Smooth muscle cell (in vitro differentiated cells): ENCODE measurements at regions not wholly inside any gene's neighbourhood (a gene's known extent, or its start where the extent isn't known, plus 50 kb on each side); places are given as distances from the start of the nearest gene placed in this dataset.
"Not testable (repeated sequence)": the region's sequence is repeated elsewhere in the genome, so short reads cannot be mapped to it uniquely, and the experiment has no call there.

Source experiments
- DNase-seq: peaks from one replicate; lab custom pipeline; 2025; ENCODE audit not compliant: unreplicated experiment; lab: John Stamatoyannopoulos, UW
- H2AFZ ChIP-seq: fragments of 200-600 bp; sonication (generic); 2 replicates; pipeline ENCODE4 v1.6.0; 2016; ENCODE audit warnings: antibody characterized with exemption, low read depth, mild to moderate bottlenecking
- H3F3A ChIP-seq: fragments of 200-600 bp; sonication (generic); 2 replicates; pipeline ENCODE4 v1.6.0; 2017; ENCODE audit warnings: antibody characterized with exemption, low read depth
- H3K27ac ChIP-seq: fragments of 200-600 bp; sonication (generic); 2 replicates; pipeline ENCODE4 v1.5.1; 2016; ENCODE audit warnings: low read depth, mild to moderate bottlenecking
- H3K27me3 ChIP-seq: fragments of 200-600 bp; sonication (generic); 2 replicates; pipeline ENCODE4 v1.6.1; 2016; ENCODE audit warnings: low read depth, mild to moderate bottlenecking
- H3K36me3 ChIP-seq: fragments of 200-600 bp; sonication (generic); 2 replicates; pipeline ENCODE4 v1.5.1; 2016; ENCODE audit warnings: low read depth
- H3K4me1 ChIP-seq: fragments of 200-600 bp; sonication (generic); 2 replicates; pipeline ENCODE4 v1.5.1; 2016; ENCODE audit warnings: low read depth
- H3K4me2 ChIP-seq: fragments of 200-600 bp; sonication (generic); 2 replicates; pipeline ENCODE4 v1.6.0; 2016; ENCODE audit warnings: mild to moderate bottlenecking
- H3K4me3 ChIP-seq: fragments of 200-600 bp; sonication (generic); 2 replicates; pipeline ENCODE4 v1.5.1; 2016; ENCODE audit warnings: mild to moderate bottlenecking
- H3K79me2 ChIP-seq: fragments of 200-600 bp; sonication (generic); 2 replicates; pipeline ENCODE4 v1.6.0; 2016; ENCODE audit warnings: low read depth, mild to moderate bottlenecking
- H3K9ac ChIP-seq: fragments of 200-600 bp; sonication (generic); 2 replicates; pipeline ENCODE4 v1.6.0; 2016; ENCODE audit warnings: low read depth
- H3K9me3 ChIP-seq: fragments of 200-600 bp; sonication (generic); replicated peaks from 2 replicates; pipeline ENCODE4 v1.5.1; 2016; ENCODE audit warnings: low read depth
- H4K20me1 ChIP-seq: fragments of 200-600 bp; sonication (generic); 2 replicates; pipeline ENCODE4 v1.6.0; 2016; ENCODE audit warnings: low read depth
- WGBS: methylation state at CpG from one replicate; pipeline ENCODE4 v1.1.7; 2016; ENCODE audit warnings: low lambda C conversion rate; 5-methylcytosine and 5-hydroxymethylcytosine counted together
- TF ChIP-seq, protein P1 (sequence below): fragments of 200-600 bp; sonication (generic); IDR thresholded peaks from 2 replicates; pipeline ENCODE4 v1.5.1; 2017; ENCODE audit warnings: borderline replicate concordance, mild to moderate bottlenecking, antibody characterized with exemption; ENCODE audit not compliant: insufficient read depth, poor library complexity, severe bottlenecking

DNA sequence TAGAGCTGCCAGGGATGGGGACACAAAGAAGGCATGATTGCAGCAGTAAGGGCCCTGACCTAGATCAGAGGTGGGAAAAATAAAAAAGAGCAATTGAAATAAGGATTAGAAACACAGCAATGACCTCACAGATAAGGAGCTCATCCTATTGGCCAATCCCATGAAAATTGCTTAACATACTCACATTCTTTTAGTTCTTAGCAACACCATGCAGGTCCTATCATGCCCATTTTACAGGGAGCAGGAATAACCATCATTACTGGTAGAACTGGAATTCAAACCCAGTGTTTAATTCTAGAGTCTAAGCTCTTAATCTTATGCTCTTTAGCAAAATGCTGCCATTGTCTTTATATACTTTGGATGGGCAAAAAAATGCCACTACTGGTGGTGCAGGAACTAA, 267.7 kb downstream of the RNF144B start:
- H3K36me3 ChIP-seq: no peaks in the 10 kb centered on the region
- no peak overlapping the region for H3K27ac ChIP-seq
- H3K4me1 ChIP-seq: no peaks in the 10 kb centered on the region
- no peaks in the 10 kb centered on the region for H3K27me3 ChIP-seq
- no peak overlapping the region for H3K4me2 ChIP-seq
- DNase-seq: no peak
- no peaks in the 10 kb centered on the region for H3F3A ChIP-seq
- H3K9ac ChIP-seq: no peak overlapping the region
- no peaks in the 10 kb centered on the region for H3K9me3 ChIP-seq
- no peak overlapping the region for H2AFZ ChIP-seq
- no peaks in the 10 kb centered on the region for H3K79me2 ChIP-seq
- H3K4me3 ChIP-seq: no peak overlapping the region
- TF ChIP-seq, protein P1, sequence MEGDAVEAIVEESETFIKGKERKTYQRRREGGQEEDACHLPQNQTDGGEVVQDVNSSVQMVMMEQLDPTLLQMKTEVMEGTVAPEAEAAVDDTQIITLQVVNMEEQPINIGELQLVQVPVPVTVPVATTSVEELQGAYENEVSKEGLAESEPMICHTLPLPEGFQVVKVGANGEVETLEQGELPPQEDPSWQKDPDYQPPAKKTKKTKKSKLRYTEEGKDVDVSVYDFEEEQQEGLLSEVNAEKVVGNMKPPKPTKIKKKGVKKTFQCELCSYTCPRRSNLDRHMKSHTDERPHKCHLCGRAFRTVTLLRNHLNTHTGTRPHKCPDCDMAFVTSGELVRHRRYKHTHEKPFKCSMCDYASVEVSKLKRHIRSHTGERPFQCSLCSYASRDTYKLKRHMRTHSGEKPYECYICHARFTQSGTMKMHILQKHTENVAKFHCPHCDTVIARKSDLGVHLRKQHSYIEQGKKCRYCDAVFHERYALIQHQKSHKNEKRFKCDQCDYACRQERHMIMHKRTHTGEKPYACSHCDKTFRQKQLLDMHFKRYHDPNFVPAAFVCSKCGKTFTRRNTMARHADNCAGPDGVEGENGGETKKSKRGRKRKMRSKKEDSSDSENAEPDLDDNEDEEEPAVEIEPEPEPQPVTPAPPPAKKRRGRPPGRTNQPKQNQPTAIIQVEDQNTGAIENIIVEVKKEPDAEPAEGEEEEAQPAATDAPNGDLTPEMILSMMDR: no peak
- H4K20me1 ChIP-seq: no peaks in the 10 kb centered on the region

DNA sequence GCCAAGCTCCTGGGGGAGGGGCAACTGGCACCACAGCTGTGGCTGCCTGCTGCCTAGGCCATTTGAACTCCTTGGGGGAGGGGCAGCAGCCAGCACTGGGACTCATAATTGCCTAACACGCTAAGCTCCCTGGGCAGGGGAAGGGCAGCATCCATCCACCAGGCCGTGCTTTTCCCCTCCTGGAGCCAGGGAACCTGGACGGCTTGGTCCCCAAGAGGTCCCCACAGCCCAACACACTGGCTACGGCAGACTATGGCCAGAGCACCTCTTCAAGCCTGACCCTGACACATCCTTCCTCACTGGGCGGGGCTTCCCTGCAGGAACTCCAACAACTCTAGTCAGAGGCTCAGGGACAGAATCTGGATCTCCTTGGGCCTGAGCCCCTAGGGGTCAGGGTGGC, 269.4 kb downstream of the RNF144B start:
- Histone ChIP-seq H3K4me2 (no peak overlapping the region), H3K9me3 (no peaks in the 10 kb centered on the region), H3K9ac (no peak overlapping the region), H3F3A (no peaks in the 10 kb centered on the region), H3K27me3 (no peaks in the 10 kb centered on the region), H4K20me1 (no peaks in the 10 kb centered on the region), H3K4me1 (no peaks in the 10 kb centered on the region), H3K27ac (no peak overlapping the region), H2AFZ (no peak overlapping the region), H3K36me3 (no peaks in the 10 kb centered on the region), H3K4me3 (no peak overlapping the region), H3K79me2 (no peaks in the 10 kb centered on the region)
- no peak for DNase-seq
- TF ChIP-seq, protein P1: no peak
- WGBS: 78% methylated on average over 5 of the region's 5 CpGs

DNA sequence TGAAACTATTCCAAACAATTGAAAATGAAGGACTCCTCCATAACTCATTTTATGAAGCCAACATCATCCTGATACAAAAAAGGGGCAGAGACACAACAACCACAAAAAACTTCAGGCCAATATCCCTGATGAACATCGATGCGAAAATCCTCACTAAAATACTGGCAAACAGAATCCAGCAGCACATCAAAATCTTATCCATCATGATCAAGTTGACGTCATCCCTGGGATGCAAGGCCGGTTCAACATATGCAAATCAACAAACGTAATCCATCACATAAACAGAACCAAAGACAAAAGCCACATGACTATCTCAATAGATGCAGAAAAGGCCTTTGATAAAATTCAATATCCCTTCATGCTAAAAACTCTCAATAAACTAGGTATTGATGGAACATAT, 272.8 kb downstream of the RNF144B start:
- H3K4me1 ChIP-seq, DNase-seq, H4K20me1 ChIP-seq, H2AFZ ChIP-seq, H3K27me3 ChIP-seq, H3K9ac ChIP-seq, H3K4me2 ChIP-seq, H3K36me3 ChIP-seq, H3K9me3 ChIP-seq, H3F3A ChIP-seq, H3K27ac ChIP-seq, H3K4me3 ChIP-seq, H3K79me2 ChIP-seq: not testable (repeated sequence)
- 89% methylated on average over 5 of the region's 5 CpGs for WGBS

DNA sequence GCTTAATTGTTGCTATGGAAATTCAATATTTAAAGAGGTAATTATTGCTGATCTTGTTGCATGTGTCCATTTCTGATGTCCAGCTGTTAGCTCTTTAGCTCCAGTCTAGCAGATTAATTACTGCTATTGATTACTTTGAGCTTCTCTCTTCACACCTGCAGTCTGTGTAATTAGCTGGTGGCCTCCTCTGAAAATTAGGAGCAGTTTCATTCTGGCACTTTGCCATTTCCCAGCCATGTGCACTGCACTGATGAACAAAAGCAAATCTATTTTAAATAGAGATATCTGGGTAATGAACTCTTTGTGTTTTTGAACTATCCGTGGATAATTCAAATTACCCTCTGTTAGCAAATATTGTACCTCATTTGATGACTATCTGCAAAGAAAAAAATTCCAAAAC, 275.9 kb downstream of the RNF144B start:
- H4K20me1 ChIP-seq: no peaks in the 10 kb centered on the region
- 58% methylated on average over 1 of the region's 1 CpG for WGBS
- H3K27me3 ChIP-seq: peaks cover 11% of the 10 kb centered on the region
- H3K4me2 ChIP-seq: no peak overlapping the region
- H3K9ac ChIP-seq: no peak overlapping the region
- no peak for DNase-seq
- H3K4me1 ChIP-seq: no peaks in the 10 kb centered on the region
- no peaks in the 10 kb centered on the region for H3K79me2 ChIP-seq
- TF ChIP-seq, protein P1: no peak
- H3K27ac ChIP-seq: no peak overlapping the region
- no peaks in the 10 kb centered on the region for H3K36me3 ChIP-seq
- H2AFZ ChIP-seq: no peak overlapping the region
- H3K9me3 ChIP-seq: no peaks in the 10 kb centered on the region
- no peak overlapping the region for H3K4me3 ChIP-seq
- H3F3A ChIP-seq: no peaks in the 10 kb centered on the region
